ENCODE measurements at regions not wholly inside any gene's neighbourhood (a gene's known extent, or its start where the extent isn't known, plus 50 kb on each side); places are given as distances from the start of the nearest gene placed in this dataset.

GRCh38 chr14:106875503-106875902, 1349.1 kb downstream of the TMEM121 start:
- TF ChIP-seq PHF8 (conservative IDR thresholded peaks at IDR 0.05; ENCODE audit: low read depth, low read length) (no peak), CTCF (IDR thresholded peaks at IDR 0.05; ENCODE audit: control extremely low read depth in 1 of 3, insufficient read depth in 1 of 3, low read depth in 1 of 3, low read length in 3 of 3) (no peak), EGR1 (IDR thresholded peaks at IDR 0.05; ENCODE audit: borderline replicate concordance, low read depth, low read length) (no peak)

Measured in H1 (cell line).